Glutamatergic neuron (in vitro differentiated cells): ENCODE measurements at regions not wholly inside any gene's neighbourhood (a gene's known extent, or its start where the extent isn't known, plus 50 kb on each side); places are given as distances from the start of the nearest gene placed in this dataset.

Source experiments
- DNase-seq: peaks from one replicate; pipeline ENCODE4 v3.0.0; 2022
- H3K27ac Mint-ChIP-seq: one replicate; pipeline ENCODE4 v1.8.0; 2020; ENCODE audit warnings: mild to moderate bottlenecking, mixed read lengths, inconsistent platforms; ENCODE audit not compliant: unreplicated experiment
- H3K27me3 Mint-ChIP-seq: one replicate; pipeline ENCODE4 v1.8.0; 2020; ENCODE audit warnings: mild to moderate bottlenecking, moderate library complexity, mixed read lengths, inconsistent platforms; ENCODE audit not compliant: unreplicated experiment
- H3K36me3 Mint-ChIP-seq: one replicate; pipeline ENCODE4 v1.8.0; 2020; ENCODE audit warnings: mild to moderate bottlenecking, mixed read lengths, inconsistent platforms; ENCODE audit not compliant: unreplicated experiment
- H3K4me1 Mint-ChIP-seq: one replicate; pipeline ENCODE4 v1.8.0; 2020; ENCODE audit warnings: mild to moderate bottlenecking, low read depth, mixed read lengths, inconsistent platforms; ENCODE audit not compliant: unreplicated experiment
- H3K4me3 Mint-ChIP-seq: one replicate; pipeline ENCODE4 v1.8.0; 2020; ENCODE audit warnings: mild to moderate bottlenecking, mixed read lengths, inconsistent platforms; ENCODE audit not compliant: unreplicated experiment
- H3K9me3 Mint-ChIP-seq: one replicate; pipeline ENCODE4 v1.8.0; 2020; ENCODE audit warnings: mild to moderate bottlenecking, moderate library complexity, mixed read lengths, inconsistent platforms; ENCODE audit not compliant: unreplicated experiment
- TF ChIP-seq, protein P1 (sequence below): fragments of 200-600 bp; sonication (generic); IDR thresholded peaks from one replicate; pipeline ENCODE4 v1.5.0; 2021; ENCODE audit not compliant: partially characterized antibody, unreplicated experiment

DNA sequence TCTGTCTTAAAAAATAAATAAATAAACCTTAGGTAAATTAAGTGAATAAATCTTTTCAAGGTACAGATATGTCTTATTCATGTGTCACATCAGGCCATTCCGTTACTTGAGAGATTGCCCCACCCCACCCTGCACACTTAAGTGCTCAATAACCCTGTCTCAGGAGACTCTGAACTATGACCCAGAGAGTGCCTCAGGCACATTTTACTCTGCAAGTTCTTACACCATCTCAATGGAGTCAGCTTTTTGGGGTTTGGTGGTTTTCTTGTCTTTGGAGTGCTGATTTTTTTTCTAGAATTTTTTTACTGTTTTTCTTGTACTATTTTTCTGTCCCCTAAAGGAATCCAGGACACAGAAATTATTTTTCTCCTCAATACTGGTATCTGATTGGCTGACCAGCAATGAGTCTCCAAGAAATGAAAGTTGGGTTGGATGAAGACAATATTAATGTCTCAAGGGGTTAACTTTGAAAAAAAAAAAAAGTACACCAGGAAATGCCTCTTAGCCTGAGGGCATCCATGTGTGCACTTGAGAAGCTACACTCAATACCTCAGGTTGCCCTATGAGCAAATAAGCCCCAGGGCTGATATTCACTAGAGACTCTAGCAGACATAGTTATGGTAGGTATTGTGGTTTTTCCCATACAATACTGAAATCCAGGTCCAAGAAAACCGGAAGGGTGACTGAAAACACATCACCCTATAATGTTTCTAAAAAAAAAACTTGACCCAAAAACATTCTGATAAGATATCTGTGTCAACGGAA lies 114.6 kb upstream of the ZNF91 start:
- no peak for DNase-seq
- no peak overlapping the region for H3K4me3 Mint-ChIP-seq
- no peaks in the 10 kb centered on the region for H3K36me3 Mint-ChIP-seq
- TF ChIP-seq, protein P1, sequence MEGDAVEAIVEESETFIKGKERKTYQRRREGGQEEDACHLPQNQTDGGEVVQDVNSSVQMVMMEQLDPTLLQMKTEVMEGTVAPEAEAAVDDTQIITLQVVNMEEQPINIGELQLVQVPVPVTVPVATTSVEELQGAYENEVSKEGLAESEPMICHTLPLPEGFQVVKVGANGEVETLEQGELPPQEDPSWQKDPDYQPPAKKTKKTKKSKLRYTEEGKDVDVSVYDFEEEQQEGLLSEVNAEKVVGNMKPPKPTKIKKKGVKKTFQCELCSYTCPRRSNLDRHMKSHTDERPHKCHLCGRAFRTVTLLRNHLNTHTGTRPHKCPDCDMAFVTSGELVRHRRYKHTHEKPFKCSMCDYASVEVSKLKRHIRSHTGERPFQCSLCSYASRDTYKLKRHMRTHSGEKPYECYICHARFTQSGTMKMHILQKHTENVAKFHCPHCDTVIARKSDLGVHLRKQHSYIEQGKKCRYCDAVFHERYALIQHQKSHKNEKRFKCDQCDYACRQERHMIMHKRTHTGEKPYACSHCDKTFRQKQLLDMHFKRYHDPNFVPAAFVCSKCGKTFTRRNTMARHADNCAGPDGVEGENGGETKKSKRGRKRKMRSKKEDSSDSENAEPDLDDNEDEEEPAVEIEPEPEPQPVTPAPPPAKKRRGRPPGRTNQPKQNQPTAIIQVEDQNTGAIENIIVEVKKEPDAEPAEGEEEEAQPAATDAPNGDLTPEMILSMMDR, result no peak
- peaks cover 2% of the 10 kb centered on the region for H3K27me3 Mint-ChIP-seq
- H3K4me1 Mint-ChIP-seq, result no peaks in the 10 kb centered on the region
- H3K9me3 Mint-ChIP-seq, result no peaks in the 10 kb centered on the region
- H3K27ac Mint-ChIP-seq, result no peak overlapping the region

DNA sequence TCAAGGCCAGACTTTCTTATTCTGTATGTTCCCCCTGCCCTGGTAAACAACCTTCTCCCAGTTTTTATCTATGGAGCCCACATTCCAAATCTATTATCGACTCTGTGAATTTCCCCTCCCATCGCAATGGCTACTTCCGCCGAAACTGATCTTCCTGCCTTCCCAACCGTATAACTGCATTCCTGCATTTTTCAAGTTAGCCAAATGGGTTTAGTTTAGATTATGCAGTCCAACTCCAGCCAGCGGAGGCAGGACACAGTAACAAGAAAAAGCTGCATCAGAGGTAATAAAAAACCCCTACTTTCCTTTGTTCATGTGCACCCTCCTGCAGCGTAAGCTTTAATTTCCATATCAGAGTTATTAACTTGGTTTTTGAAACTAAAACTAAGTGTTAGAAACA lies 112.2 kb upstream of the ZNF91 start:
- no peaks in the 10 kb centered on the region for H3K9me3 Mint-ChIP-seq
- no peaks in the 10 kb centered on the region for H3K27me3 Mint-ChIP-seq
- H3K4me1 Mint-ChIP-seq, result no peaks in the 10 kb centered on the region
- no peak overlapping the region for H3K27ac Mint-ChIP-seq
- H3K4me3 Mint-ChIP-seq, result no peak overlapping the region
- TF ChIP-seq, protein P1, result no peak
- H3K36me3 Mint-ChIP-seq, result no peaks in the 10 kb centered on the region
- no peak for DNase-seq

DNA sequence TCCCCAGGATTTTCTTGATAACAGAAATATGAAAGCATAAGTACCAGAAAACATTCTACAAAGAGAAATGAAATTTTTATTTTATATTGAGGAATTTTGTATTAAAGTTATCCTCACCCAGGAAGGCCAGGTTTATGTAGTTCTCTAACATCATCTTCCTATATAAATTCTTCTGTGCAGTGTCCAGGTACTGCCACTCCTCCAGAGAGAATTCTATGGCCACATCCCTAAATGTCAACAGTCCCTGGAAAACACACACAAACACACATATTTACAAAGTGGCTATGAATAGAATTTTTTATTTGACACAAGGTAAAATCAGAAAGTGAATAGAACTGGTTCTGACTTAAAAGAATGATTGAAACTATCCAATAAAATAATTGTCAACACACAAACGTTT lies 110.5 kb upstream of the ZNF91 start:
- H3K4me1 Mint-ChIP-seq, result no peaks in the 10 kb centered on the region
- no peak for DNase-seq
- H3K27ac Mint-ChIP-seq, result no peak overlapping the region
- no peak overlapping the region for H3K4me3 Mint-ChIP-seq
- no peaks in the 10 kb centered on the region for H3K9me3 Mint-ChIP-seq
- no peaks in the 10 kb centered on the region for H3K27me3 Mint-ChIP-seq
- TF ChIP-seq, protein P1, result no peak
- H3K36me3 Mint-ChIP-seq, result no peaks in the 10 kb centered on the region

DNA sequence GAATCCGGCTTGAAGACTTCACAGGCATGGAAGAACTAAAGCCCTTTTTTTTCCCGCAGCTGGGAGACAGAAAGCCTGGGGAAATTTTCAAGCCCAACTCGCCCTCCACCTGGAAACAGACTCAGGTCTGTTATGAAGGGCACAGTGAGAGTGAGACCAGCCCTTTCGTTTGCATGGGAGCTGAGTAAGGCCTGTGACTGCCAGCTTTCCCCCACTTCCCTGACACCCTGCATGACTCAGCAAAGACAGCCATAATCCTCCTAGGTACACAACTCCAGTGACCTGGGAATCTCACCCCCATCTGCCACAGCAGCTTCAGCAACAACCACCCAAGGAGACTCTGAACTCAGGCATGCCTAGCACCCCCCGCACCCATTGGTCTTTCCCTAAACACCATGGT lies 87.6 kb upstream of the ZNF91 start:
- Mint-ChIP-seq H3K4me3 (no peak overlapping the region), H3K27ac (no peak overlapping the region), H3K36me3 (no peaks in the 10 kb centered on the region), H3K4me1 (no peaks in the 10 kb centered on the region), H3K27me3 (peaks cover 2% of the 10 kb centered on the region), H3K9me3 (no peaks in the 10 kb centered on the region)
- no peak for DNase-seq
- TF ChIP-seq, protein P1, result no peak

DNA sequence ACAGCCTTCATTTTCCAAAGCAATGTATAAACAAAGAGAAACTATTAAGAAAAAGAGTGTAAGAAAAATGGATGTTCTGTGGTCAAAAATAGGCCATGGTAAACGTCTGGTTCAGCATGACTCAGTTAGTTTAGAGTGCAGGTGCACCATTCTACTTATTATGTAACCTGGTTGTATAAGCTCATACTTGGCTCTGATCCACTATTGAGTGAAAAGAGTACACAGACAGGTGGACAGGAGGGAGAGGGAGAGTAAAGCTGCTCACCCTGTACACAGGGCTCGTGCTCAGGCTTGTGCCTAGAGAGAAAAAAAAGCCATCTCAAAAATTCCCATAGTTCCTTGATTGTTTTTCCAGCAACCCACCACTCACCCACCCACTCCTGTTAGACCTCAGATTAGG lies 85.8 kb upstream of the ZNF91 start:
- TF ChIP-seq, protein P1, result no peak

More for the DNA sequence above, 85.8 kb upstream of the ZNF91 start:
- H3K27me3 Mint-ChIP-seq, result peaks cover 2% of the 10 kb centered on the region
- no peak for DNase-seq
- H3K4me3 Mint-ChIP-seq, result no peak overlapping the region
- no peak overlapping the region for H3K27ac Mint-ChIP-seq
- H3K9me3 Mint-ChIP-seq, result peaks cover 4% of the 10 kb centered on the region
- peaks cover 6% of the 10 kb centered on the region for H3K36me3 Mint-ChIP-seq
- no peaks in the 10 kb centered on the region for H3K4me1 Mint-ChIP-seq
